ENCODE measurements at regions not wholly inside any gene's neighbourhood (a gene's known extent, or its start where the extent isn't known, plus 50 kb on each side); places are given as distances from the start of the nearest gene placed in this dataset.

- POLR2A ChIA-PET, result no interaction called here
- no peaks in the 10 kb centered on the region for H3K9me3 ChIP-seq (replicated peaks; ENCODE audit: control insufficient read depth, insufficient read depth, low read length)
Observed at GRCh38 chr17:70235252-70235651, 65.9 kb downstream of the KCNJ2 start.

More at GRCh38 chr17:70235252-70235651, 65.9 kb downstream of the KCNJ2 start:
- Histone ChIP-seq H3K27ac (ENCODE audit: insufficient read depth, low read depth, low read length) (no peak overlapping the region), H3K4me1 (ENCODE audit: control insufficient read depth, extremely low read depth, insufficient read depth, low read length) (peaks cover 8% of the 10 kb centered on the region), H3K9me1 (replicated peaks; ENCODE audit: control insufficient read depth, extremely low read depth, insufficient read depth, low read length) (no peaks in the 10 kb centered on the region), H3K4me3 (replicated peaks in 1 of 3; ENCODE audit: insufficient read depth in 1 of 3, low read depth in 1 of 3, low read length in 3 of 3) (no peak overlapping the region), H4K20me1 (replicated peaks; ENCODE audit: control insufficient read depth, extremely low read depth, insufficient read depth, low read length) (no peaks in the 10 kb centered on the region), H3K27me3 (ENCODE audit: control insufficient read depth in 2 of 2, insufficient read depth in 2 of 2, low read length in 2 of 2) (no peaks in the 10 kb centered on the region), H3K79me2 (ENCODE audit: control insufficient read depth, insufficient read depth, low read length) (no peaks in the 10 kb centered on the region), H3K4me2 (ENCODE audit: insufficient read depth, low read length) (no peak overlapping the region), H2AFZ (ENCODE audit: low read depth, low read length) (no peak overlapping the region), H3K36me3 (ENCODE audit: control insufficient read depth in 2 of 2, extremely low read depth in 1 of 2, insufficient read depth in 2 of 2, low read length in 2 of 2) (no peaks in the 10 kb centered on the region), H3K9ac (replicated peaks; ENCODE audit: extremely low read depth, insufficient read depth, low read length) (no peak overlapping the region)
- DNase-seq (ENCODE audit: low read depth, low spot score) (no peak), FAIRE-seq (no peak)
- no TSS peak for BruUV-seq (replicated peaks)
- dilution Hi-C loops (cut with MboI; ENCODE audit: extremely low pct_ligation_motif_present, low sequenced_read_pairs) (no loop called here), intact Hi-C loops (cut with micrococcal nuclease) (no loop called here)
- TF ChIP-seq FOS (IDR thresholded peaks at IDR 0.05; ENCODE audit: borderline replicate concordance, insufficient read depth, low read length), result no peak
- TF ChIP-seq MYC (IDR thresholded peaks at IDR 0.05; ENCODE audit: low read depth, low read length), result no peak
- no peak for TF ChIP-seq JUN (IDR thresholded peaks at IDR 0.05; ENCODE audit: borderline replicate concordance, insufficient read depth, insufficient read length, low read depth)
- TF ChIP-seq GATA2 (IDR thresholded peaks at IDR 0.05; ENCODE audit: insufficient read depth, insufficient read length, low read depth, low read length), result no peak
- TF ChIP-seq CTCF (IDR thresholded peaks at IDR 0.05; ENCODE audit: extremely low read depth in 1 of 2, insufficient read depth in 1 of 2, low read depth in 1 of 2, low read length in 2 of 2), result no peak
- TF ChIP-seq MAX (IDR thresholded peaks at IDR 0.05; ENCODE audit: insufficient read depth, insufficient read length), result no peak
- TF ChIP-seq POLR2A (IDR thresholded peaks at IDR 0.05; ENCODE audit: low read depth, low read length), result no peak
- no peak for TF ChIP-seq EZH2 (IDR thresholded peaks at IDR 0.05; ENCODE audit: borderline replicate concordance, low read depth, low read length, severe bottlenecking)
- no peak for TF ChIP-seq POLR2AphosphoS5 (IDR thresholded peaks at IDR 0.05; ENCODE audit: insufficient read depth, low read depth, low read length)
- CTCF ChIA-PET, result interaction anchor here (0.6 to 1.2 kb wide), 3 partner anchors 235 to 709 kb away, joined by 3 to 4 read pairs (median 3); no protein-coding TSS in a partner anchor

Data from endothelial cell of umbilical vein (primary cell).